ENCODE measurements at regions not wholly inside any gene's neighbourhood (a gene's known extent, or its start where the extent isn't known, plus 50 kb on each side); places are given as distances from the start of the nearest gene placed in this dataset.

DNA sequence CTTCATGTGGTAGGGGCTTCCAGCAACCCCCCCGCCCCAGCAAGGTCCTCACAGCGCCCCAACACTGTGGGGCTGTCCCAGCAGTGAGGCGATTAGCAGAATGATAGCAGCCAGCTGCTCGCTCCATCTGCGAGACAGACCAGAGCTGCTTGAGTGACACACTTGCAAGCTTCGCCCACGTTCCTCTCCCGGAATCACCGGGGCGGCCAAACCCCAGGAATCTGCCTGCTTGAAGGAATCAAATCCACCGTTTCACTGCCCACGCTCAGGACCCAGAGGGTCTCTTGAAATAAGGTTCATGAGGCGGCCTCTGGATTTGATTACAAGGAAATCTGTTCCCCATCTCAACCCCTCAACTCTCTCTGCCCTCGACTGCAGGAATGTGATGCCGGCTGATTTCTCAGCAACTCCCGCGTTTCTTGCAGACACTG is 356.0 kb downstream of the C16orf95 start:
- FAIRE-seq, result no peak

DNA sequence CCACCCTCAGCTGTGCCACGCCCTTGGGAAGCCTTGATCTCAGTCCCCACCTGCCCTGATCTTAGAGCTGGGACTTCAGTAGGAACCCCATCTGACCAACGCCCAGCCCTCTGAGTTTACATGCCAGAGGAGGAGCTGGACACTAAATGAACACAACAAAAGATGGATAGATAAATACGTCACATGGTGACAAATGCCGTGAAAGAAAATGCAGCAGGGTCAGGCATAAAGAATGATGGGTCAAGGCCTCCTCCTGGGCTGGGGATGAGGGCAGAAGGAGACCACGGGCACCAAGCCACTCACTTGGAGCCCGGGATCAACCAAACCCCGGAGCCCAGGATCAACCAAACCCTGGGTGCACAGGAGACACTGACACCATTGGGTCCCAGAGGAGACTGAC is 354.9 kb downstream of the C16orf95 start:
- FAIRE-seq, result no peak

DNA sequence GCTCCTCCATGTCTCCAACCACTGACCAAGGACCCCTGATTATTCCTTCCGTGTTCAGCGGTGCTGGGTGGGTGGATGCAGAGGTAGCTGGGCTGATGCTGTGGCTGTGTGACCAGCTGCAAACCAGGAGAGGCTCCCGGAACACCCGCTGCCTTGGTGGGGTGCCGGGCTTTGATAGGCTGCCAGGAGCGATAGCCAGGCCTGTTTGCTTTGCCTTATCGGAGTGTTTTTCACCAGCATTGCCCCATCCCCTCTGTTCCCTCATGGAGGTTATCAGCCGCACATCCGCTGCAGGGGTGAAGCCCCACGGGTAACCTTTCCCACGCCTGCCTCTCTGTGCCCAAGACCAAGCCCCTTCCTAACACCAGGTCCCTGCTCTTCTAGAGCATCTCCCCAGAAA is 354.3 kb downstream of the C16orf95 start:
- no peak for FAIRE-seq

DNA sequence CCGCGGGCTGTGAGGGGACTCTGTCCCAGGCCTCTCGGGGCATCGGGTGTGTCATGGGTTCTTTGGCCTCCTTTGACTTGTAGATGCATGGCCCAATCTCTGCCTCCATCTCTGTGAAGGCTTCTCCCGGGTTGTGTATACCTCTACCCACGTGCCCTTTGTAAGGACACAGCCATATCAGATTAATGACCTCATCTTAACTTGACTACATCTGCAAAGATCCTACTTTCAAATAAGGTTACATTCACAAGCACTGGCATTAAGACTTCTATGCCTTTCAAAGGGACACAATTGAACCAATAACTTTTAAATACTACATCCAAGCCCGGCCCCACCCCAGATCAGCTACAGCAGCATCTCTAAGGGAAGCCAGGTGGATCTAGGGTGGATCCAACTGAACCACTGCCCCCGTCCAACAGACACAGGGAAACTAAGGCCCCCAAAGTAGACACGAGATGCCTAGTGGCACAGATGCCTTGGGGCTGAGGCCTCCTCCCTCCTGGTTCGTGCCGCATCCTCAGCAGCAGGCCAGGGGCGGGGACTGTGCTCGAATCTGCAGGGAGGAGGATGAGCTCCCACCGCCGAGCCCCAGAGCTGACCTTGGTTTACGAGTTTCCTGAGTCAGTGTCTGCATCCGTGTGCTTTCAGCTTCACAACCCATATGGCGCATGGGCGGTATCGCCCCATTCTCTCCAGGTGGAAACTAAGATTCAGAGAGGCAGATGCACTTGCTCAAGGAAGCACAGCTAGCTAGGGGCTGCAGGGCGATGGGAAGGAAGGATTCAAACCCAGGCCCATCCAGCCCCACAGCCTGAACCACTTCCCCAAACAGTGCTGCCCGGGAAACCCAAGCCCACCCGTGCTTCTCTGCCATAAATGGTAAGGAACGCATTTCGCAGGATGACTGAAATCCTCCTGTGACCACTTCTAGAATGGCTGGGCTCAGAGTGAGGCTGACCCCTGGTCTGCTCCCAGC is 353.3 kb downstream of the C16orf95 start:
- FAIRE-seq, result no peak

DNA sequence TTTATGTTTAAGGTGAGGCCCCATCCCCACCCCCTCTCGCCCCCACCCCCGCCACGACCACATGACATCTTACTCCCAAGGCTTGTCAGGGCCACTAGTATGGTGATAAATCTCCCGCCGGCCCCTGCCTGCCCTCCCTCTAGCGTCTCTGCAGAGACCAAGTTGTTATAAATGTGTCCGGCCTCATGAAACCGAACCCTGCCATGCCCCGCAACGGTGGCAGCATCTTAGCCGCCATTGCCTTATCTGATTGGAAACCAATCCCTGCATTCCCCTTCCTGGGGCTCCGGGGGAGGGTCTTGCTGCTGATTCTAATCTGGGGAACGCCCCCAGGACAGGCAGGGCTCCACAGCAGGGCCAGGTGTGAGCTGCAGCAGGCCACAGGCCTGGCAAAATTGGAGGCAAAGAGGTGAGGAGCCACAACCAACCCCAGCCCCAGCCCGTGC is 352.4 kb downstream of the C16orf95 start:
- no peak for FAIRE-seq

DNA sequence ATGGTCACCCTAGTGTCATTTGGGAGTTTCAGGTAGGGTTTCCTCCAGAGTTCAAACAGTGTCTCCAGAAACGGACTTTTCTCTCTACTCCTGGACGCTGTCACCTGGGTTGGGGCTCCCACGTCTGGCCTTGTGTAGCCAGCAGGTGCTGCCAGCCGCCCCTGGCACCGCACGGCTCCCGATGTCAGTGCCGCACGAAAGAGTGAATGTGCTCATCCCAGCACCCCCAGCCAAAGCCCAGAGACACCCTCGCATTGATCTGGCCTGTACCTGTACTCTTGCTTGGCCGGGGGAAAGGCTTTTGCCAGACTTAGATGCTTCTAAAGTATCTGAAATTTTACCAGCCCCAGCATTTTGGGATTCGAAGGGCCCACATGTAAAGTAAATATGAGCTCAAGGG is 351.9 kb downstream of the C16orf95 start:
- no peak for FAIRE-seq

DNA sequence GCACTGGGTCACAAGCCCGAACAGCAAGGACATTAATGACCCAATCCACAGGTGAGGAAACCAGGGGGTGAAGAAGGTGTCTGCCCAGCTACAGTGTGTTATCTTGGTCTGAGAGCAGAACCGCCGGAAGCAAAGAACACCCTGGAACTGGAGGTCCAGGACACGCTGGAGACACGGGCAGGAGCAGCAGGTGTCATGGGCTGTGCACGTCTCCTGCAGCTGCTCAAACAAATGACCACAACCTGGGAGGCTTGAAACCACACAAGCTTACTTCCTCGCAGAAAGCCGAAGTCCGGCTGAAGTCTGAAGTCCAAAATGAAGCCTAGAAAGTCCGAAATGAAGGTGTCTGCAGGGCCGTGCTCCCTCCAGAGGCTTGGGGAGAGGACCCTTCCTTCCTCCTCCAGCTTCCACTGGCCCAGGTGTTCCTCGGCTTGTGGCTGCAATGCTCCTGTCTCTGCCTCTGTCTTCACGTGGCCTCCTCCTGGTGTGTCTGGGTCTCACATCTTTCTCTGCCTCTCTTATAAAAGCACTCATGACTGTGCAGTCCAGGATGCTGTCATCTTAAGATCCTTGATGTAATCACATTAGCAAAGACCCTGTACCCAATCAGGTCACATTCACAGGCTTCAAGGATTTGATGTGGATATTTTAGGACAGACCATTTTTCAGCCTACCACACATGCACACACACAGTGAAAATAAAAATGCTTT is 351.2 kb downstream of the C16orf95 start:
- FAIRE-seq, result no peak

DNA sequence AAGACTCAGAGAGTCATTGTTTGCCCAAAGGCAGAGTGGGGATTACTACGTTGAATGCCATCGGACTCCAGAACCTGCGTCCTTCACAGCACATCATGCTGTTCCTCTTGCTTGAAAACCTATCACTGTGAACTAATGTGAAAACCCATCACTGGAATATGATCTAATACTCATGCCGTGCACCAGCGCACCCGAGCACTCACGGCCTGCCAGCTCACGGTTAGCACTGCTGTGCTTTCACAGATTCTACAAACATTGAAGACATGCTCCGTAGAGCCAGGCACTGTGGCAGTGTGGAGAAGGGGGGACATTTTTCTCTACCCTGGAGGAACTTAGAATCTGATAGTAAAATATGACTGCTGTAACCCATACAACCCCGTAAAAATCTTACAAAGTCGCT is 350.4 kb downstream of the C16orf95 start:
- FAIRE-seq, result no peak

DNA sequence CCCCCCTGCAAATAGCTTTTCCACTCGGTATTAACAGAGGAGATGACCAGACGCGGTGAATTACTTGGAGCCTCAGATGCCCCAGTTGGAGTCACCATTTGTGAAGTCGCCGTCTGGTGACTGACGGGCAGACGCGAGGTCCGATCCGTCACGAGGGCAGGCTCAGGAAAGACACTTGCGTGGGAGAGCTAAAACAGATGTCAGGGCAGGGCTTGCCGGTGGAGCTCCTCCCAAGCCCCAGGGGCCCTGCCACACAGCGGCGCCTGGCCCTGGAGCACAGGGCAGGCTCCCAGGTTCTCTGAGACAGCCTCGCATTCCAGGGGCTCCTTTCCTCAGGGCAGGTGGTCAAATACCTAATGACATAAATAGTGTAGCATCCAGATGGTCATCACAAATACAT is 348.3 kb downstream of the C16orf95 start:
- FAIRE-seq, result no peak

DNA sequence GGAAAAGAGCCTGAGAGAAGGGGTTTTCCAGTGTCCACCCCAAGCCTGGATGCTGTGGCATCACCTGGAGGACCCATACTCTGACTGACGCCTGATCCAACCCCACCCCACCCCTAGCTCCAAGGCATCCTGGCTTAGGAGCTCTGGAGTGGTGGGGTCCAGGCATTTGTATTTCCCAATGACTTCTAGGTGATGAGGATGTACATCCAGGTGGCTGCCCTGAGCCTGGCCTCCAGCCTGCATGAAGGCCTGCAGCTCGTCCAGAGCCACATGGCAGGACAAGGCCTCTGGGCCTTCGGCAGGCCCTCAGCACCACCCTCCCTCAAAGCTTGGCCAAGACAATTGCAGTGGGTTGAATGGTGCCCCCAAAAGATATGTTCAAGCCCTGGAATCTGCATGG is 347.5 kb downstream of the C16orf95 start:
- FAIRE-seq, result no peak

DNA sequence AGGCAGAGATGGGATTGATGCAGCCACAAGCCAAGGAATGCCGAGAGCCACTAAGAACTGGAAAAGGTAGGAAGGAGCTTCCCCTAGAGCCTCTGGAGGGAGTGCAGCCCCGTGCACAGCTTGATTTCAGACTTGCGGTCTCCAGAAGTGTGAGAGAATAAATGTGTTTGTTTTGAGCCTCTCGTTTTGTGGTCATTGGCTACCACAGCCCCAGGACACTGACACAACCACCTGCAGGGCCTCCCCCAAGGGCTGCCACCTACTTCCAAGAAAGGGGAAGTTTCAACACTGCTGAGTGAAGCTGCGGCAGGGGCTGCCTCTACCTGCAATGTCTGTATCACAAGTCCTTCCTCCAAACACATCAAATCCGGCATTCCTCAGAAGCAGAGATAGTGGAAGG is 346.9 kb downstream of the C16orf95 start:
- FAIRE-seq, result no peak

DNA sequence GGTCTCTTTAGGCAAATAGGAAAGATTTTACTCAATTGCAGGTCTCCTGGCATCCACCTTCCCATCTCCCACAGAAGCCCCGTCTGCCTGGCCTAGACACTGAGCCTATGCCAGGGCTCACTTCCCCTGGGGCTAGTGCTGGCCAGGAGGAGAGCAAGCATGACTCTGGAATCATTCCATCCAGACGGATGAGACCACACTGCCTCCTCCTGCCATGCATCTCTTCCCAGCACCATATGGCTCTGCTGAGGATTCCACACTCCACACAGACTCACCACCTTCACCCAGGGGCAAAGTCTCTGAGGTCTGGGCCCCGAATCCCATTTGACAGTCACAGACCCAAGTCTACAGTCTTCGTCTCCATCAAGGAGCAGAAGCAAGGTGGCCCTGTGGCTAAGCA is 346.5 kb downstream of the C16orf95 start:
- no peak for FAIRE-seq

DNA sequence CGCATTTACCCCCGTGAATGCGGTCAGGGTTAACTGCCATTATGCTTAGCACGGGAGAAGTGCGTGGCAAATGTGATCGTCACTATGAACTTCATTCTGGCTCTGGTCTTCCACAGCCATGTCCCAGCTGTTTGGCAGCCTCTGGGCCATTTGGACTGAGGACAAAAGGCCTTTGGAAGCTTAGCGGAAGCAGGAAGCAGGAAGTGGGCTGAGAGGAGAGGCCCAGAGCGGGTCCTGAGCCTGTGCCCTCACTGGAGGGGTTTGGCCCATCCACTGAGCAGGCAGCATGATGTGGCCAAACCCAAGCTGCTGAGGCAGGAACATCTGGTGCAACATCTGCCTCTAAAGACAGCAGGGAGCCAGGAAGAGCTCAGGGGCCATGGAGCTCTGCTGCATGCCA is 345.9 kb downstream of the C16orf95 start:
- no peak for FAIRE-seq

DNA sequence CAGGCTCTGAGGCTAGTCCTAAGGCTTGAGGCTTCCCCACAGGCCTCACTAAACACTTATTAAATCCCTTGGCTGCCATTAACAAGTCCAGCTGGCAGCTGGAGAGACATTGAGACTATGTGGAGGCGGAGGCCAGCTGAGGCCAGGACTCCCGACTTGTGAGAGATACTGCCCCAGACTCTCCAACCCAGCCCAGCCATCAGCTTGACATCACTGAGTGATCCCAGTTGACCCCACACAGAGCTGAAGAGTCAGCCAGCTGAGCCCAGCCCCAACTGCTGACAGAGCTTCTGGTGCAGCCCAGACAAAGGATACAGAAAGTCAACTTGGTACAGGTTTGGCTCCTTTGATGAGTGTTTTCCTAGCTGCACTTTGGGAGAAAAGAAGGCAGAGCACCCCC is 343.1 kb downstream of the C16orf95 start:
- FAIRE-seq, result no peak

DNA sequence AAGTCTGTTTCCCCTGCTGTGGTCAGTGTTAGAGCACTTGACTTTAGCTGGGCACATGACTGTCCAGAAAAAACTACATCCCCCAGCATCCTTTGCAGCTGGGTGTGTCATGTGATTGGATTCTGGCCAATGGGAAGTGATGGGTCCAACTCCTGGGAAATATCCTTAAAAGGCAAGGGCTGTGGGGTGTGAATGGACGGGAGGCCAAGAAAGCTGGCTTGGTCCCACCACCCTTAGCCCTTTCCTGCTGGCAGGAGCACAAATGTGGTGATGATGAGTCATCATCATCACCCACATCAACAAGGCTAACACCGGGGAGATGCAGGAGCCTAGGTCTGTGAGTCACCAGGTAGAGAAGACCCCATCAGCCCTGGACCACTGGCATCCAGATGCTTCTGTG is 341.7 kb downstream of the C16orf95 start:
- FAIRE-seq, result no peak

DNA sequence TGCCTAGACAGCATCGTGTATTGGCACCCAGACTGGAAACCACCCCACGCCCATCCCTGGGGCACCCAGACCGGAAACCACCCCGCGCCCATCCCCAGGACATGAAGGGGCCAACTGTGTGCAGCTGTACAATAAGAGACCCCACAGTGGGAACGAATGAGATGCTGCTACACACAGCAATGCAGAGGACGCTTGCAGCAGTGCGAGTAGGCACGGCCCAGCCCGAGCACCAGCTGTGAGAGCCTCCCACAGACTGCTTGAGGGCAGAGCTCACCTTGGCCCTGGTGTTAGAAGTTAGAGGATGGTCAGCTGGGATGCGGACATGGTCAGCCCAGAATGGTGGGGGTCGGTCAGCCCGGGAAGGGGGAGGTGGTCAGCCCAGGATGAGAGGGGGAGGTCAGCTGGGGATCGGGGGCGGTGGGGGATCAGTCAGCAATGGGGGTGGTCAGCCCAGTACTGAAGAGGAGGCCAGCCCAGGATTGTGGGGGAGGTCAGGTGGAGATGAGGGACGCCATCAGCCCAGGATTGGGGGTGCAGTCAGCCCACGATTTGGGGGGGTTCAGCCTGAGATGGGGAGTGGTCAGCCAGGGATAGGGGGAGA is 340.0 kb downstream of the C16orf95 start:
- FAIRE-seq, result no peak

DNA sequence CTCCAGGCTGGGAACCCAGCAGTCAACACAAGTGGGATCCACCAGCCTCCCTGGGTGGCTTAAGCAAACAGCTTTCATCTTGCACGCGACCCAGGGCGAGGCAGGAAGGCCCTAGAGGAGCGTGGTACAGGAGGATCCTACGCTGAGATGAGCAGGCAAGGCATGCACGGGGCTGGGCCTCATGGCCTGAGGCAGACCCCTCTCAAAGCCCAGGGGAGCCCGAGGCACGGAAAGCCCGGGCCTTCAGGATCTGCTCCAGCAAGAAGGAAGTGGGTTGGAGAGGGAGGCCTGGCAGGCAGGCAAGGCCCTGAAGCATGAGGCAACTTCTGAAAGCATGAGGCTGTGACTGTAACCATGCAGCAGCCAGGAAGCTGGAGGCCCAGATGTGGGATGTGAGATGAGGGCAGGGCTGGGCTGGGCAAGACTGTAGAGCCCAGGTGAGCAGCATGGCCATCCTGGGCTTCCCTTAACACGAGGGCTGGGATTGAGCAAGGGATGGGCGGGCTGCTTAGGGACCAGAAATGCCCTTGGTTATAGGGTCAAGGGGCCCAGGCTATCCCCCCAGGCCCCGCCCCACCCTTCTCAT is 338.7 kb downstream of the C16orf95 start:
- FAIRE-seq, result no peak

DNA sequence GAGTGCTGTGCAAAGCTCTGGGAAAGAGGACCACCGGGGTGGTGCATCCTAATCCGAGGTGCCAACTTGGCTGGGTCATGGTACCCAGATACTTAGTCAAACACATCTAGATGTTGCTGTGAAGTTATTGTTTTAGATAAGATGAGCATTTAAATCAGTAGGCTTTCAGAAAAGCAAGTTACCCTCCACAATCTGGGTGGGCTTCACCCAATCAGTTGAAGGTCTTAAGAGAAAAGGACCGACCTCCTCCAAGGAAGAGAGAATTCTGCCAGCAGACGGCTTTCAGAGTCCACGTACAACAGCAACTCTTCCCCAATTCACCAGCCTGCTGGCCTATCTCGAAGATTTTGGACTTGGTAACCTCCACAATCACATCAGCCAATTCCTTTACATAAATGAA is 338.1 kb downstream of the C16orf95 start:
- FAIRE-seq, result no peak

DNA sequence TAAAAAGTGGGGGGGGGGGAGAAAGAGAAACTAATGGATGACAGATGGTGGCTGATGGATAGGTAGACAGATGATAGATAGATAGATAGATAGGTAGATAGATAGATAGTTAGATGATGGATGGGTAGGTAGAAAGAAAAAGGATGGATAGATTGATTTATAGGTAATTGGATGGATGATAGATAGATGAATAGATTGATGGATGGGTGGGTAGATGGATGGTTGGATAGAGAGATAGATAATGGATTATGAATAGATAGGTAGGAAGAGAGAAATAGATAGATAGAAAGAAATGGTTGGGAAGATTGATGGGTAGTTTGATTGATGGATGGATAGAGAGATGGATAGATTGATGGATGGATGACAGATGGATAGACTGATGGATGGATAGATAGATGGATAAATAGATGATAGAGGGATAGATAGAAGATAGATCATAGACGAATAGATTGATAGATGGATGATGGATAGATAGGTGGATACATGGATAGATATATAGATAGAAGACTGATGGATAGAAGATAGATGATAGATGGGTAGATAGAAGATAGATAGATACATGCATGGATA is 337.1 kb downstream of the C16orf95 start:
- FAIRE-seq, result no peak

DNA sequence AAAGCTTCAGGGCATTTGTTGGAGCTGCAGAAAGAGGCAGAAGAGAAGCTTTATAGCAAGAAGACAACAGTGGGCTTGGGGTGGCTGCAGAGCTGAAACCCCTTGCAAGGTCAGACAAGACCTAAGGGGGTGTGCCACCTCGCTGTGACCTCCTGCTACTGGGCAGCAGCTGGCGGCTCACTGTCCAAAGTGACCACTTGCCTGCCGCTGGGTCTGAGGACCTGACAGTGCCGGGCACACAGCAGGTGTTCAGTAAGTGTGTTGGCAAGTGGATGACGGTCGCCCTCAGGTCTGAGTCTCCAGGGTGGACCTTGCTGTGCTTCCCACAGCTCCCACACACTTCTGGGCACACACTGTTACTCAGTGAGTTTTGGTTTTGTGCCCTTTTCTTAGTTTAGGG is 336.5 kb downstream of the C16orf95 start:
- FAIRE-seq, result no peak

DNA sequence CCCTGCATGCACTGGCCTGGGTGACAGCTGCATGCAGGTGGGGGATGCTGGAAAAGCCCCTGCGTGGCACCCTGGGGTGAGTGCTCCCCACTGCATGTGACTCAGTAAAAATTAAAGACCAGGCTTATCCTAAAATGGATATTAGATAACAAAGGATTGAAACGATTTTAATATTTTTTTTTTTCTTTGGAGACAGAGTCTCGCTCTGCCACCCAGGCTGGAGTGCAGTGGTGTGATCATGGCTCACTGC is 334.9 kb downstream of the C16orf95 start:
- FAIRE-seq, result no peak

DNA sequence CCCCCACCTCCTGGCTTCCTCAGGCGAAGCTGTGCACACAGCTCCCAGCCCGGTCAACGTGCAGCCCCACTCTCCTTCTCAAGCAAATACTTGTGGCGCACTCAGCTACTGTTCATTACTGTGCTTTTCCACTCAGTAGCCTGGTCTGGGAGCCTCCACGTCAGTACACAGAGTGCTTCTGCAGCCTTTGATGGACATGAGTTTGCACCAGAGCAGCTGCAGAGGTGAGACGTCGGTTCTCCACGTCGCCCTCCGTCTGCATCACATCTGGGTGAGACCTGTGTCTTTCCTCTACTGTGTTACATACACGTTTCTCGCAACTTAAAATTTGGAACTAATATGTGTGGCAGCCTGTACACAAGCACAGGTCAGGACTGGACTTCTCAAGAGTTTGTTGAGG is 334.3 kb downstream of the C16orf95 start:
- no peak for FAIRE-seq

DNA sequence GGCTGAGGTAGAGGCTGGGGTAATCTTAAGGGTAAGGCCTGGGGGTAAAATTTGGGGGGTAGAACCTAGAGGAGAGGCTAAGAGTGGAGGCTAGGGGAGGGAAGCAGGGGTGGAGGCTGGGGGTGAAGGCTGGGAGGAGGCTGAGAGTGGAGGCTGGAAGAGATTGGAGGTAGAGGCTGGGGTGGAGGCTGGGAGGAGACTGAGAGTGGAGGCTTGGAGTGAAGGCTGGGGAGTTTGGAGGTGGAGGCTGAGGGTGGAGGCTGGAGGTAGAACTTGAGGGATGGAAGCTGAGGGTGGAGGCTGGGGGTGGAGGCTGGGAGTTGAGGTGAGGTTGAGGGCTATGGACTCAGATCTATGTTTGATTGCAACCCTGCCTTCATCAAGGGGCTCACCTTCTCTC is 333.6 kb downstream of the C16orf95 start:
- FAIRE-seq, result no peak
